Stimulated activated CD4-positive, alpha-beta T cell treated with anti-CD3 and anti-CD28 coated beads, Interleukin-4, amount 100 ng/mL, for 48 hours (primary cell): ENCODE measurements at regions not wholly inside any gene's neighbourhood (a gene's known extent, or its start where the extent isn't known, plus 50 kb on each side); places are given as distances from the start of the nearest gene placed in this dataset.

Experiments used
- DNase-seq, 2 donors: peaks; one replicate each; pipeline ENCODE4 v3.0.0-alpha.2; 2020; ENCODE audit warnings: low read depth in 2 of 2

GRCh38 chr13:50711131-50711815 lies 132.2 kb downstream of the DLEU7 start:
- no peak for DNase-seq

DNA sequence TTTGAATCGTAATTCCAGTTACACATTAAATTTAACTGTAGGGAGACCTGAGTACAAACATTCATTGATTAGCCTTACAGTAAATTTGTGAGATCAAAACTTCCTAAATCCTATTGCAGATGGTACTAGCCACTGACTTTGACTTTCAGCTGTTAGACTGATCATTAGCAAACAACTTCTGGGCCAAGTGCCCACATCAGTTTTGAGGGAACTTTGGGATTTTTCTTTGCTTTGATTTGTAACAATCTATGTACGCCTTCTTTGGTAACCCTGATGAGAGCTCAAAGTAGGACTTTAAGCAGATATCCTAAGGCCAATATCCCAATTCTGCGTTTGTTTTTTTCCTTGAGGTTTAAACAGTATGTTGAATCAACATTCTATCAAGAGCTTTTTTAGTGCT lies 131.5 kb downstream of the DLEU7 start:
- no peak for DNase-seq

GRCh38 chr13:50712456-50712855 lies 131.0 kb downstream of the DLEU7 start:
- no peak for DNase-seq

- no peak for DNase-seq
Measured at GRCh38 chr13:50712881-50713280, 130.6 kb downstream of the DLEU7 start.

DNA sequence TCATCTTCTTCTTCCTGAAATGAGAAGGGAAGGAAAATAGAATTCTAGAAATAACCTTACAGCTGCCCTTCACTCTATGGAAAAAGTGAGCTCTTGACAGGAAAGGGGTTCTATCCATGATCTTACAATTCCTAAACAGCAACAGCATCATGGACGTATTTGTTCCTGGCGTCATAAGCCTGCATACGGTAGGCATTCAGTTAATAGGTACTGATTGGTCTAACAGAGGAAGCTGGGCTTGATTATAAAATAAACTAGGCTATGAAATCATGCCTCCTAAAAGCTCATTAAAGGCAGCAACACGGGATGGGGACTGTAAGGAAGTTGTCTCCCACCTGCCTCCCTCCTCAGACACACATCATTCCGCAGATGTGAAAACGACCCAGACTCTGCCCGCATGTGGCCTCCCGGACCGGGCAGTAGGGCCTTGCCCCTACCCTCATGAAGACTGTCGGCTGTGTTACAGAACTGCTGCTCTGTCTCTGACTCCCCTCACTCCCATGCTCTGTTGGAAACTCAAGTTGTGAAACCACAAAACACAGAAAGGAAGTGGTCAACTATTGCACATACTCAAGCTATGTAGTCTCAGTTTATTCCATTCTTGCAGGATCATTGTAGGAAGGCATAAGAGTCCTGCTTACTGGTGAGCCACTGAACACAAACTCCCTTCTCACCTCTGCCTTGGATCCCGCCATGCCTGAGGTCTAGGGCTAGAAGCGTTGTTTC lies 129.8 kb downstream of the DLEU7 start:
- peak in 1 of 2 donors; percentile 1 for DNase-seq

GRCh38 chr13:50714891-50715290 lies 128.6 kb downstream of the DLEU7 start:
- no peak for DNase-seq

GRCh38 chr13:50715402-50716146 lies 127.9 kb downstream of the DLEU7 start:
- DNase-seq = no peak

GRCh38 chr13:50720861-50721671 lies 122.4 kb downstream of the DLEU7 start:
- no peak for DNase-seq

- no peak for DNase-seq
Measured at GRCh38 chr13:50721672-50721992, 121.9 kb downstream of the DLEU7 start.

DNA sequence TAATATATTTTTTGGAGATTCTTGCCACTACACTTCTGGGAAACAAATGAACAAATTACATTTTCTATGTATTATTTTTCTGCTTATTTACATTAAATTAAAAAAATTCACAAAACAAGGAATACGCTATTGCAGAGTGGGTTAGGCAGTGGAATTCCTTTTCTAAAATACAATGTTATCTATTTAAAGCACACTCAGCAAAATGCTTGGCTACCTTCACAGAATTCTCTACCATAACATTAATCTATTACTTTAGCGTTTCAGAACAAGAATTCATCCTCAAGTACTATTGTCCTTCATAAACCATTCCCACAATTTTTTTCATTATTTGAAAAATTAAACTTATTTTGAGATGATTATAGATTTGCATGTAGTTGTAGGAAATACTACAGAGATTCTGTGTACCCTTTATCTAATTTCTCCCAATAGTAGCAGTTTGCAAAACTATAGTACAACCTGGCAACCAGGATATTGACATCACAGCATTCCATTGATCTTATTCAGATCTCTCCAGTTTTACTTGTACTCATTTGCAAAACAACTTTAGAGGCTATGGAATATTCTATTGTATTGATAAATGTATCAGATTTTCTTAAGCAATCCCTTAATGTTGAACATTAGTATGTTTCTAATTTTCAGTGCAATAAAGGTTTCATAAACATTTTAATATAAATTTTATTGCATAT lies 120.9 kb downstream of the DLEU7 start:
- no peak for DNase-seq

DNA sequence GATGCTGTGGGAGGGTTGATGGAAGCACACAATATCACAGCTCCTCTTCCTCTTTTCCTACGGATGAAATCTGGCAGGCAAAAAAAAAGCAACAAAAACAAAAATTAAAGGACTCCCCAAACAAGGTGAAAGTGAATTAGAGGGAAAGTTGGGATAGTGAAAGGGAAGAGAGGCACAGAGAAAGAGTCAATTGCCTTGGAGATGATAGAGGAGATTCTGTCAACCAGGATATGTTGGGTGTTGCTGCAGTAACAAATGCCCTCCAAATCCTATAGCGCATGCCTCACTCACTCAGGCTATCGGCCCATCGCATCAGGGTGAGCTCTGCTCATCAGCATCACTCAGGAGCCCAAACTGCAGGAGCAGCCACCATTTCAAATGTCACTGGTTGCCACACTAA lies 119.1 kb downstream of the DLEU7 start:
- no peak for DNase-seq

- no peak for DNase-seq
Measured at GRCh38 chr13:50724913-50725312, 118.6 kb downstream of the DLEU7 start.

DNA sequence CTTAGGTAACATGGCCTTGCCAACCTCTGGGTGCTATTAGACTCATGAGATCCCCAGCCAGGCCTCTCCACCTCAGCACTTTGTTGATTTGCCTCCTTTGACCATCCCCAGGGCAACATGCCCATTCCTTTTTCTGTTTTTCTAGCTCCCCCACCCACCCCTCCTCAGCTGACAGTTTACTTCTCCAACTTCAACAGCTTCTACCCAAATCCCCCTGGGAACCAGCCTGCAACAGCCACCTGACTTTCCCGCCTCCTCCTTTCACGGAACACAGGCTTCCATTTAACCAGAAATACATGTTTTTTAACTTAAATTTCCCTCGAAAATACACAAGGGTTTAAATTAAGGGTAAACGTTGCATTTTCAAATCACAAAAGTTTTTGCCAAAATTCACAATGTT lies 117.3 kb downstream of the DLEU7 start:
- DNase-seq = no peak

GRCh38 chr13:50729177-50729576 lies 114.3 kb downstream of the DLEU7 start:
- DNase-seq = no peak

DNA sequence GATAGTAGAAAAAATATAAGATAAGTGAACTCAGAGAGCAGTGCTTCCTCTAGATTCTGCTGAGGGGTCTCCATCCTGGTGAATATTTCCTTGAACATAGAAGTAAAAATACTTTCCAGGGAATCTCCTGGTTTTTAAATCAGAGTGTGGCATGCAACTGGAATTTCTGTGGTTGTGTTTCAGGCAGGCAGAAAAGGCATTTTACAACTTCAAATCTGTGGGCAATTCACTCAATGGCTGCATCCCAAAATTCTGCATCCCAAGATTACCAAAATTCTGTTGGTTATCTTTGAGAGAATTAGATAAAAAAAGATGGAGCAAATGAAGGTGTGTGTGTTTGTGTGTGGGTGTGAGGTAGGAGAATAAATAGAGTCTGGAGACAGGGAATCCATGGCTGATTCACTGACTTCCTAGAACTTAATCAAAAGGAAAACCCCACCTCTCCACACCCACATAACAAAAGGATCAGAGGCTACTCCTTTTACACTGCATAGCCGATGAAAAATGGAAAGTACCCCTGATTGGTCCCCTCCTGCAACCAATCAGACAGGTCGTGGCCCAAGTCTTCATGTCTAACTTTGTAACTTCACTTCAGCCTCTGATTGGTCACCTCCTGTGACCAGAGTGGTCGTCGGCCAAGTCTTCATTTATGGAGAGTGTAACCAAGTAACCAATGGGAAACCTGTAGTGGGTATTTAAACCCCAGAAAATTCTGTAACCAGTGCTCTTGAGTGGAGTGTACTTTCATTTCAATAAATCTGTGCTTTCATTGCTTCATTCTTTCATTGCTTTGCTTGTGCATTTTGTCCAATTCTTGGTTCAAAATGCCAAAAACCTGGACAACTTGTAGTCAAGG lies 112.8 kb downstream of the DLEU7 start:
- DNase-seq = no peak

- no peak for DNase-seq
Measured at GRCh38 chr13:50731400-50731799, 112.1 kb downstream of the DLEU7 start.

- no peak for DNase-seq
Measured at GRCh38 chr13:50732712-50733111, 110.8 kb downstream of the DLEU7 start.

DNA sequence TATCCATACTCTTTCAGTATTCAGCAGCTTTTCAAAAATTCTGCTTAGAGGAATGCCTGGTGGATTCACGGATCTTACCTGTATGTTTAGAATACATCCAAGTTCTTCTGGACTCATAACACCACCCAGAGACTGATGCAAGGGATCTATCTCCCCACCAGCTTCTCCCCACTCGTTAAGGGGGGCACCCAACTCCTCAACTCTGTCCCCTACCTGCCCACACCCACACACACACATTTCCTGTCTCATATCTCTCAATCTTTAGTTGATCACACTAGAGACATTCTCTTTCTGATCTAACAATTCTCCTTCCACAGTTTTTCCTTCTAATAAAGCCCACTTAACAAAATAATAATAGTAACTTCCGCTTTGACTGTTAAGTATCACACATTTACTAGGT lies 110.1 kb downstream of the DLEU7 start:
- DNase-seq = no peak

DNA sequence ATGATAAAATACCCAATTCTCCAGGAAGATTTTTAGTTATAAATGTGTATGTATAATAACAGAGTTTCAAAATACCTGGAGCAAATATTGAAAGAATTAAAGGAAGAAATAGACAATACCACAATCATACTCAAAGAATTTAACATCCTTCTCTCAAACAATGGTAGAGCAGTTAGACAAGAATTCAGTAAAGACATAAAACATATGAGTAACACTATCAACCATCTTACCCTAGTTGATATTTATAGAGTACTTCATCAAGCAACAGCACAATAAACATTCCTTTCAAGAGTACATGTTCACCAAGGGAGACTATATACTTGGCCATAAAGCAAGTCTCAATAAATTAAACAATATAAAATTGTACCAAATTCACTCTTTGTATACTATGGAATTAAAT lies 108.4 kb downstream of the DLEU7 start:
- DNase-seq = no peak

GRCh38 chr13:50740052-50740741 lies 103.3 kb downstream of the DLEU7 start:
- no peak for DNase-seq
